Neural progenitor cell (in vitro differentiated cells): ENCODE measurements at regions not wholly inside any gene's neighbourhood (a gene's known extent, or its start where the extent isn't known, plus 50 kb on each side); places are given as distances from the start of the nearest gene placed in this dataset.

Experiments used
- DNase-seq: peaks from one replicate; pipeline ENCODE4 v3.0.0-alpha.2; 2016; ENCODE audit warnings: low spot score
- H2AFZ ChIP-seq: fragments of 200-600 bp; sonication (generic); replicated peaks from 2 replicates; pipeline ENCODE4 v1.6.1; 2016; ENCODE audit warnings: antibody characterized with exemption
- H3F3A ChIP-seq: fragments of 200-600 bp; sonication (generic); 2 replicates; pipeline ENCODE4 v1.6.1; 2016; ENCODE audit warnings: antibody characterized with exemption, low read depth
- H3K27ac ChIP-seq: fragments of 200-600 bp; sonication (generic); 2 replicates; pipeline ENCODE4 v1.5.1; 2016; ENCODE audit warnings: mild to moderate bottlenecking
- H3K27me3 ChIP-seq: fragments of 200-600 bp; sonication (generic); 2 replicates; pipeline ENCODE4 v1.6.1; 2016; ENCODE audit warnings: mild to moderate bottlenecking, moderate library complexity
- H3K36me3 ChIP-seq: fragments of 200-600 bp; sonication (generic); 2 replicates; pipeline ENCODE4 v1.5.1; 2016
- H3K4me1 ChIP-seq: fragments of 200-600 bp; sonication (generic); 2 replicates; pipeline ENCODE4 v1.6.1; 2016; ENCODE audit warnings: mixed run types
- H3K4me2 ChIP-seq: fragments of 200-600 bp; sonication (generic); 2 replicates; pipeline ENCODE4 v1.6.1; 2016
- H3K4me3 ChIP-seq: fragments of 200-600 bp; sonication (generic); 2 replicates; pipeline ENCODE4 v1.5.1; 2016
- H3K79me2 ChIP-seq: fragments of 200-600 bp; sonication (generic); 2 replicates; pipeline ENCODE4 v1.6.1; 2016; ENCODE audit warnings: low read depth
- H3K9ac ChIP-seq: fragments of 200-600 bp; sonication (generic); 2 replicates; pipeline ENCODE4 v1.6.1; 2016
- H3K9me3 ChIP-seq: fragments of 200-600 bp; sonication (generic); 2 replicates; pipeline ENCODE4 v1.5.1; 2016; ENCODE audit warnings: low read depth
- H4K20me1 ChIP-seq: fragments of 200-600 bp; sonication (generic); 2 replicates; pipeline ENCODE4 v1.6.1; 2016; ENCODE audit warnings: low read depth
- H3K27ac Mint-ChIP-seq: 3 replicates; pipeline ENCODE4 v1.8.0; 2021; ENCODE audit warnings: mixed read lengths
- H3K27me3 Mint-ChIP-seq: 2 replicates; pipeline ENCODE4 v1.8.0; 2022; ENCODE audit warnings: low read depth, mild to moderate bottlenecking, inconsistent platforms, moderate library complexity, mixed read lengths; ENCODE audit not compliant: insufficient read depth
- H3K36me3 Mint-ChIP-seq: 3 replicates; pipeline ENCODE4 v1.8.0; 2021; ENCODE audit warnings: mixed read lengths
- H3K4me1 Mint-ChIP-seq: 3 replicates; pipeline ENCODE4 v1.8.0; 2021; ENCODE audit warnings: mixed read lengths
- H3K4me3 Mint-ChIP-seq: 3 replicates; pipeline ENCODE4 v1.8.0; 2021; ENCODE audit warnings: mild to moderate bottlenecking, moderate library complexity, mixed read lengths
- H3K9me3 Mint-ChIP-seq: 3 replicates; pipeline ENCODE4 v1.8.0; 2020; ENCODE audit warnings: mixed read lengths
- EZH2 ChIP-seq: fragments of 200-600 bp; sonication (generic); IDR thresholded peaks from 2 replicates; pipeline ENCODE4 v1.6.1; 2017; ENCODE audit warnings: antibody characterized with exemption, mild to moderate bottlenecking, moderate library complexity
- EZH2phosphoT487 ChIP-seq: fragments of 200-600 bp; sonication (generic); IDR thresholded peaks from 2 replicates; pipeline ENCODE4 v1.6.1; 2017; ENCODE audit warnings: antibody characterized with exemption
- TF ChIP-seq, protein P1 (sequence below): fragments of 200-600 bp; sonication (generic); IDR thresholded peaks from 2 replicates; pipeline ENCODE4 v1.5.1; 2017; ENCODE audit warnings: antibody characterized with exemption, mild to moderate bottlenecking

DNA sequence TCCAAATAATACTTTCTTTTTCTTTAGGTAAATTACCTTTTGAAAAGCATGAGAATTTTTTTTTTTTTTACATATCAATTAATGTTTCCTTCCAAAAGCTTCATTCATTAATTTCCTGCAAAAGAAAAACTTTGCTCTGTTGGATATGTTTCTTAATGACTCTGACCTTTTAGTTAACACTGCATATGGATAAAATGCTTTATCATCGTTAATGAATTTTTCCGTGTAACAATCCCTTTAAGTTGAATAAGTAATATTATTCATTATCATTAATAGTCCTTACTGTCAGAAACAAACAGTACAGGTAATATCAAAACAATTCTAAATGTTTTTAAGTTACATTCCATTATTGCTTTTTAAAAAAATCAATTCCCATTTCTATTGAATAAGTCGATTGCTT lies 345.1 kb downstream of the SAMD5 start:
- Histone ChIP-seq H3K4me1 (no peaks in the 10 kb centered on the region), H3K4me3 (no peak overlapping the region), H3K79me2 (no peaks in the 10 kb centered on the region), H3F3A (no peaks in the 10 kb centered on the region), H3K27ac (no peak overlapping the region), H4K20me1 (no peaks in the 10 kb centered on the region), H3K4me2 (no peak overlapping the region), H3K9ac (no peak overlapping the region), H3K36me3 (no peaks in the 10 kb centered on the region), H3K27me3 (no peaks in the 10 kb centered on the region), H2AFZ (no peak overlapping the region), H3K9me3 (no peaks in the 10 kb centered on the region)
- DNase-seq = no peak
- Mint-ChIP-seq H3K4me1 (peaks cover 8% of the 10 kb centered on the region), H3K27me3 (no peaks in the 10 kb centered on the region), H3K27ac (no peak overlapping the region), H3K36me3 (no peaks in the 10 kb centered on the region), H3K9me3 (no peaks in the 10 kb centered on the region), H3K4me3 (no peak overlapping the region)
- TF ChIP-seq EZH2phosphoT487 = no peak
- TF ChIP-seq, protein P1, sequence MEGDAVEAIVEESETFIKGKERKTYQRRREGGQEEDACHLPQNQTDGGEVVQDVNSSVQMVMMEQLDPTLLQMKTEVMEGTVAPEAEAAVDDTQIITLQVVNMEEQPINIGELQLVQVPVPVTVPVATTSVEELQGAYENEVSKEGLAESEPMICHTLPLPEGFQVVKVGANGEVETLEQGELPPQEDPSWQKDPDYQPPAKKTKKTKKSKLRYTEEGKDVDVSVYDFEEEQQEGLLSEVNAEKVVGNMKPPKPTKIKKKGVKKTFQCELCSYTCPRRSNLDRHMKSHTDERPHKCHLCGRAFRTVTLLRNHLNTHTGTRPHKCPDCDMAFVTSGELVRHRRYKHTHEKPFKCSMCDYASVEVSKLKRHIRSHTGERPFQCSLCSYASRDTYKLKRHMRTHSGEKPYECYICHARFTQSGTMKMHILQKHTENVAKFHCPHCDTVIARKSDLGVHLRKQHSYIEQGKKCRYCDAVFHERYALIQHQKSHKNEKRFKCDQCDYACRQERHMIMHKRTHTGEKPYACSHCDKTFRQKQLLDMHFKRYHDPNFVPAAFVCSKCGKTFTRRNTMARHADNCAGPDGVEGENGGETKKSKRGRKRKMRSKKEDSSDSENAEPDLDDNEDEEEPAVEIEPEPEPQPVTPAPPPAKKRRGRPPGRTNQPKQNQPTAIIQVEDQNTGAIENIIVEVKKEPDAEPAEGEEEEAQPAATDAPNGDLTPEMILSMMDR = no peak

GRCh38 chr6:147855803-147856482 lies 347.5 kb downstream of the SAMD5 start:
- Histone ChIP-seq H3K36me3 (no peaks in the 10 kb centered on the region), H3K4me2 (no peak overlapping the region), H3K9ac (no peak overlapping the region), H3K27ac (no peak overlapping the region), H3K9me3 (no peaks in the 10 kb centered on the region), H3K4me1 (no peaks in the 10 kb centered on the region), H3K27me3 (no peaks in the 10 kb centered on the region), H3K79me2 (no peaks in the 10 kb centered on the region), H4K20me1 (no peaks in the 10 kb centered on the region), H2AFZ (no peak overlapping the region), H3K4me3 (no peak overlapping the region), H3F3A (no peaks in the 10 kb centered on the region)
- no peaks in the 10 kb centered on the region for H3K9me3 Mint-ChIP-seq
- H3K27me3 Mint-ChIP-seq = no peaks in the 10 kb centered on the region
- no peak for TF ChIP-seq EZH2phosphoT487
- H3K4me3 Mint-ChIP-seq = no peak overlapping the region
- H3K27ac Mint-ChIP-seq = no peak overlapping the region
- no peaks in the 10 kb centered on the region for H3K36me3 Mint-ChIP-seq
- peaks cover 5% of the 10 kb centered on the region for H3K4me1 Mint-ChIP-seq
- DNase-seq = no peak

- Histone ChIP-seq H3K36me3 (no peaks in the 10 kb centered on the region), H3K79me2 (no peaks in the 10 kb centered on the region), H3K9me3 (no peaks in the 10 kb centered on the region), H3K27me3 (no peaks in the 10 kb centered on the region), H3F3A (no peaks in the 10 kb centered on the region), H3K4me3 (no peak overlapping the region), H3K4me1 (no peaks in the 10 kb centered on the region), H3K4me2 (no peak overlapping the region), H3K9ac (no peak overlapping the region), H3K27ac (no peak overlapping the region), H4K20me1 (no peaks in the 10 kb centered on the region), H2AFZ (no peak overlapping the region)
- no peak overlapping the region for H3K27ac Mint-ChIP-seq
- peaks cover 4% of the 10 kb centered on the region for H3K36me3 Mint-ChIP-seq
- TF ChIP-seq, protein P1 = no peak
- no peak for TF ChIP-seq EZH2phosphoT487
- TF ChIP-seq EZH2 = no peak
- H3K27me3 Mint-ChIP-seq = no peaks in the 10 kb centered on the region
- no peak overlapping the region for H3K4me3 Mint-ChIP-seq
- H3K9me3 Mint-ChIP-seq = peaks cover 2% of the 10 kb centered on the region
- no peak for DNase-seq
- peaks cover 9% of the 10 kb centered on the region for H3K4me1 Mint-ChIP-seq
Observed at GRCh38 chr6:147856687-147857086, 348.2 kb downstream of the SAMD5 start.

DNA sequence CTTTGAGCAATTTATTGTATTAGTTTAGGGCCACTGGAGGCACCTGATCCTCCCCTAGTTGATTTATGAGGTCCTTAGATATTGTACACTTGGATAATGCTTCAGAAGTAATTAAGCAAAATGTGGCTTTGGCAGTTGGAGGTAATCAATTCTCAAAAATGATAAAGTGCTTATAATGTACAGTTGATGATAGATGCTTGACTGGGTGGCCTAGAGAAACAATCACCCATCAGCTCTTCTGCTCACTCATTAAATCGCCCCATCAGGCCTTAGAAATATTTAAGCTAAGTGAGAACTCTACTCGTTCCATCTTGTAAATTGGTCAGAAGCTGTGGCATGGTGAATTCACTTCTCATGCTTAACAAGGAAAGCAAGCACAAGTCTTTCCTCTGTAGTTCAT lies 349.9 kb downstream of the SAMD5 start:
- Histone ChIP-seq H3F3A (no peaks in the 10 kb centered on the region), H2AFZ (no peak overlapping the region), H3K4me2 (no peak overlapping the region), H3K36me3 (no peaks in the 10 kb centered on the region), H3K9ac (no peak overlapping the region), H3K27ac (no peak overlapping the region), H4K20me1 (no peaks in the 10 kb centered on the region), H3K27me3 (no peaks in the 10 kb centered on the region), H3K4me1 (peaks cover 5% of the 10 kb centered on the region), H3K4me3 (no peak overlapping the region), H3K9me3 (no peaks in the 10 kb centered on the region), H3K79me2 (no peaks in the 10 kb centered on the region)
- Mint-ChIP-seq H3K4me3 (no peak overlapping the region), H3K4me1 (peaks cover 25% of the 10 kb centered on the region), H3K9me3 (peaks cover 5% of the 10 kb centered on the region), H3K27ac (no peak overlapping the region), H3K36me3 (peaks cover 4% of the 10 kb centered on the region), H3K27me3 (no peaks in the 10 kb centered on the region)
- TF ChIP-seq EZH2phosphoT487 (no peak), EZH2 (no peak)
- TF ChIP-seq, protein P1 = no peak
- DNase-seq = no peak
